ENCODE measurements at regions not wholly inside any gene's neighbourhood (a gene's known extent, or its start where the extent isn't known, plus 50 kb on each side); places are given as distances from the start of the nearest gene placed in this dataset.
"Not testable (repeated sequence)": the region's sequence is repeated elsewhere in the genome, so short reads cannot be mapped to it uniquely, and the experiment has no call there.

DNA sequence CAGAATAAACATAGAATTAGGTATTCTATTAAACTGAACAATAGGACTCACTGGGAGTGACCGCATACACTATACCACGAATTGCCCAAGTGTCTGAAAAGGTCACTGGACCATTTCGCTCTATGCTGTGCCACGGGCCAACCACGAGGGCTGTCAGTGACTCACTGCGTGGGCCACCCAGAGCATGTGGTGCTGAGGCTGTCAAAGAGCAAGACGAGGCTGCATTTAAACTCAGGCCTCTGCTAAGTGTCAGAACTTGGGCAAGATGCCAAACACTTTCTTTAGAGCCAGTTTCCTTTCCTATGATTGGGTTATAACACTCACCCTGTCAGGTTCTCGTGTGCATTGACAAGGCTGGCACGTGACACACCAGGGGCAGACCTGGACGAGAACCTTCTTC is 97.5 kb downstream of the SH3YL1 start:
- DNase-seq (ENCODE audit: low read depth), result peak; percentile 32

DNA sequence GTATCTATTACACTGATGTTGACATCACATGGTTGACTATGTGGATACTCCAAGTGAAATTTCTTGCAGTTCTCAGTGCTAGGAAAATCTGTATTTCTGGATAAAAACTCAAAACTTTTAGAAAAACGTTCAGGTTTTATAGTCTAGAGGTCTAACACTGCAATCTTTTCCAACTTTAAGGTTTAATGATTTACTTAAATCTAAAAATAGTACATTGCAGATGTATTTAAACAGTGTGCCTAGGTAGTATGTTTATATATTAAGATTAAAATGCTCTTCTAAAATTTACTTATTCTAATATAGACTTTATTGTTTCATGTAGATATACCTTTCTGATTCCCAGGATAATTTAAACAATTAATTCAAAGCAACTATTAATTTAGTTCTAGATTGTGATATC is 98.3 kb downstream of the SH3YL1 start:
- DNase-seq (ENCODE audit: low read depth), result no peak

DNA sequence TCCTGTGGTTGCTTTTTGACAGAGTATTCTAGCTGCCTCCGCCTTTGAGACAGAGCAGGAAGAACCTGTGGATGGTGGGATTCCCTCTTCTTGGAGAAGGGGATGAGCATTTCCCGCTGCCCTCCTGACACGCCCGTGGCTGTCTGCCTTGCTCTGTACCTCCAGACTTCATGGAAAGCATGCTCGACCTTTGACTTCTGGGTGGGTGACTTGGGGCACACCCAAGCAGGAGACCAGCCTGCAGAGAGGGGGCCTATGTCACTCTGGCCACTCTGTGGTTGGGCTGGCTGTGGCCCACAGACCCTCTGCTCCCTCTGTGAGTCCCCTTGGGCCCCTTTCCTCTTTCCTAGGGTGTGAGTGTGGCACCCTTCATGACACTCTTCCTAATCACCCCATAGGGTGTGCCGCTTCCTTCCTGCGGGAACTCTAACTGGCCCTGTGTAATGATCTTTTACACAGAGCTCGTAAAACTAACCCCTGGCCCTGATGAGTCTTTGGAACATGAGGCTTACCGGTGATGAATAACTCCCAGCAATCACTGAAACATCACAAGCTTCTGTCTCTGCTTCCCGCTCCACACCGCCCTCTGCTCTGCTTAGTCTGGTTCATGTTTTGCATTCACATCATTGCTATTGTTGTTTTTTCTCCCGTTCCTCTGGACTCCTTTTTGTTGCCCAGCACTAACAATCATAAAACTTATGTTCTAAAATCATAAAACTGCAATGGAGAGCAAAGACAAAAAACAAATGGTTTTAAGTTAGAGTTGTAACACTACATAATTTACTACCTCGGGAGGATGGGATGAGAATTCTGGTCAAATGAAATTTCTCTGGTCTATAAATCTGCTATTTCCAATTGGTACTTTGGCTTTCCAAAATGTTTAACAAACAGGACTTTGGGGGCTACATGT is 101.1 kb downstream of the SH3YL1 start:
- no peak for DNase-seq (ENCODE audit: low read depth)

DNA sequence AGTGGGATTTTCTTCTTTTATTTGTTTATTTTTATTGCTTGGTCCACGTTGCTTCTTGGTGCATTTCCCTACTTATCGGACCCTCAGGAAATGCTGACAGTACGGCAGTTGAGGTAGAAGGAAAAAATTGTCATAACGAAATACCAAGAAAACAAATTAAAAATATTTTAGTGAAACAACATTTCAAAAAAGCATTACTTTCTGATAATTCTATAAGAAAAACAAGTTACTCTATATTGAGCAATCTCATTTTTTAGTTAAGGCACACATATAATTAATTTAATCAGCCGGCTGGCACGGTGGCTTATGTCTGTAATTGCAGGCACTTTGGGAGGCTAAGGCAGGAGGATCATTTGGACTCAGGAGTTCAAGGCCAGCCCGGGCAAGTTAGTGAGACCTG is 102.1 kb downstream of the SH3YL1 start:
- no peak for DNase-seq (ENCODE audit: low read depth)

DNA sequence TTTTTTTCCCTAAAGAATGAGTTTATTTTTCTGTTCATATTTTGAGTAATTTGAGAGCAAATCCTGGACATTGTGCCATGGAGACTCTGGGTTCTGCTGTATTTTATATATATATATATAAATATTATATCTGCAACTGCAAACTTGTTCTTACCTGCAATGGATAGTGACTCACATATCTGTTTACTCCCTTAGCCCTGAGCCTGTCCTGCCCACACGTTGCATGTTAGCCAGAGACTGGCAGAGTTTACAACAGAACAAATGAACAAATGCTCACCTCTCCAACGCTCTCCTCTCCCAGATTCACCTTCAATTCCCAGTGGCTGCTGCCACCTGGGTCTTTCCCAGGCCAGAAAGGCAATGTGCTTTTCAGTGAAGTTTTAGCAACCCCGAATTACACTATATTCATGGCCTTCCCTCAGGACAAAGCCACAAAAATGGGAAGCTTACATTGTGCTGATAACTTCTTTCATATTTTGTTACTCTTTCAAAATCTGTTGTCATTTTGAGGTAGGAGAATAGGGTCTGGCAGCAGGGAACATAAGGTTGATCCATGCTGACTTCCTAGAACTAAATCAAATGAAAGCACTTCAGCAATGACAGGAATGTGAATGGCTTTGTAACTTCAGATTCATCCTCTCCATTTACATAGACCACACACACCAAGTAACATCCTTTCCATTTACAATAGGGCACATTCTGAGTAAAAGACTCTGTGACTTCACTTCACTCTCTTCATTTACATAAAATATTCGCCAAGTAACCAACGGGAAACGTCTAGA is 105.4 kb upstream of the FAM110C start:
- peak; percentile 8 for DNase-seq (ENCODE audit: low read depth)

DNA sequence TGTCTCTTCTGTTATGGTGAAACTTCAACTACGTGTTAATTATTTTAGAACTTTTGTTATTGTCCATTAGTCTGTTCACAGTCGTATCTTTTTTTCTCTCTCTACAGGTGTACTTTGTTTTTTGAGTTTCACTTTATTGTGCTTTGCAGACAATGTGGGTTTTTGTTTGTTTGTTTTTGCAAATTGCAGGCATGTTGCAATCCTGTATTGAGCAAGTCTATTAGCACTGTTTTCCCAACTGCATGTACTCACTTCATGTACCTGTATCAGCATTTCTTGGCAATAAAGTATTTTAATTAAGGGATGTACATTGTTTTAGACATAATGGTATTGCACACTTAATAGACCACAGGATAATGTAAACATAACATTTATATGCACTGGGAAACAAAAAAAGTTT is 99.1 kb upstream of the FAM110C start:
- DNase-seq (ENCODE audit: low read depth), result peak; percentile 35

DNA sequence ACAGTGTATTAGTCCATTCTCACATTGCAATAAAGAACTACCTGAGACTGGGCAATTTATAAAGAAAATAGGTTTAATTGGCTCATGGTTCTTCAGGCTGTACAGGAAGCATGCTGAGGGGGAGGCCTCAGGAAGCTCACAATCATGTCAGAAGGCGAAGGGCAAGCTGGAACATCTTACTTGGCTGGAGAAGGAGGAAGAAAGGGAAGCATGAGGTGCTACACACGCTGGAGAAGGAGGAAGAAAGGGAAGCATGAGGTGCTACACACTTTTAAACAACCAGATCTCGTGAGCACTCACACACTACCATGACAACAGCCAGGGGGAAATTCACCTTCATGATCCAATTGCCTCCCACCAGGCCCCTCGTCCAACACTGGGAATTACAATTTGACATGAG is 95.3 kb upstream of the FAM110C start:
- DNase-seq (ENCODE audit: low read depth), result no peak

DNA sequence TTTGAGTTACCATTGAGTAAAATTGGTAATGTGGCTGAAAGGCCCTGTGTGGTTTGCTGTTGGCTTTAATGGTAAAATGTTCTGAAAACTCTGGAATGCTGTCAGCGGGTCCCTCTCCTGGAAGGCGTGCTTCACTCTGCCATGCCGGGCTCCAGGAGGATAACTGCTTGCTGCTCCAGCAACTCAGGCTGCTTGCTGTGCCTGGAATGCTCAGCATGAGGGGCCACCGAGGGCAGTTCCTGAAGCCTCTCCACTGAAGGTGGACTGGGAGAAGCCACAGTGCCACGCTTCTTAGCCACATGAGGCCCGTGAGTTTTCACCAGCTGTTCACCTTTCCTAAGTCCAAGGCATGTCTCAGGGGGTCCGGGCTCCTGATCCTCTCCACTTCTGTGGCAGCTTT is 90.4 kb upstream of the FAM110C start:
- no peak for DNase-seq (ENCODE audit: low read depth)

DNA sequence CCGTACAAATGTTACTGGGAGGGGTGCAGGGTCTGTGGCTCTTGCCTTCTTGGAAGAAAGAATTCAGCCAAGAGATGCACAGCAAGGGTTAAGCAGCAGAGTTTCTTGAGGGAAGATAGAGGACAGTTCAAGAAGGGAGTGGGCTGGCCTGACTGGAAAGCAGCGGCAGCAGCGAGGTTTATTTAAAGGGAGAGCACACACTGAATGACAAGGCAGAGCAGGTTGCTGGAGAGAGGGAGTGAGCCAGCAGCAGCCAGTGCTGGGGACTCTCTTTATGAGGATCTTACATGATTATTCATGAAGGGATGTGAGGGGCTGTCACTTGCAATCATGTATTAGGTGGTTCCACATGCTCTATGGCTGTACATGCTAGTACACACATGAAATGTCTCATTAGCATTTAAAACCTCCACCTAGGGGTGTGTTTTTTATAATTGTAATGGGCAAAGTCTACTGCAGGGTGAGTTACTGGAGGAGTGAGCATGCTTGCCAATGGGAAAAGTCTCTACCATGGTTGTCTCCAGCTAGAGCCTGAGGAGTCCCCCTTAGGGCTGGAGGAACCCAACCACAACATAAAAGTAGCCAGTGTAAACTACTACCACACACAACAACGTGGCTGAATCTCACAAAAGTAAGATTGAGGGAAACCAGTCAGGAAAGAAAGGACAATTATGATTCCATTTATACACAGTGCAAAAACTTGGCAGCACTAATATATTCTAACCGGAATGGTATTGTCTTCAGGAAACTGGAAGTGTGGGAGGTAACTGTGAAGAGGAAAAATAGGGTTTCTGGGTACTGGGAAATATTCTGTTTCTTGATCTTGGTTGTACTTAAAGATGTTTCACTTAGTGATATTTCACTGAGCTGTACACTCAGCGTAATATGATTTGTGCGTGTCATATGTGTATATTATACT is 87.6 kb upstream of the FAM110C start:
- DNase-seq (ENCODE audit: low read depth), result no peak

DNA sequence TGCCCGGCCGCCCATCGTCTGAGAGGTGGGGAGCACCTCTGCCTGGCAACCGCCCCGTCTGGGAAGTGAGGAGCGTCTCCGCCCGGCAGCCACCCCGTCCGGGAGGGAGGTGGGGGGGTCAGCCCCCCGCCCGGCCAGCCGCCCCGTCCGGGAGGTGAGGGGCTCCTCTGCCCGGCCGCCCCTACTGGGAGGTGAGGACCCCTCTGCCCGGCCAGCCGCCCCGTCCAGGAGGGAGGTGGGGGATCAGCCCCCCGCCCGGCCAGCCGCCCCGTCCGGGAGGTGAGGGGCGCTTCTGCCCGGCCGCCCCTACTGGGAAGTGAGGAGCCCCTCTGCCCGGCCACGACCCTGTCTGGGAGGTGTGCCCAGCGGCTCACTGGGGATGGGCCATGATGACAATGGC is 80.5 kb upstream of the FAM110C start:
- DNase-seq (ENCODE audit: low read depth), result not testable (repeated sequence)

DNA sequence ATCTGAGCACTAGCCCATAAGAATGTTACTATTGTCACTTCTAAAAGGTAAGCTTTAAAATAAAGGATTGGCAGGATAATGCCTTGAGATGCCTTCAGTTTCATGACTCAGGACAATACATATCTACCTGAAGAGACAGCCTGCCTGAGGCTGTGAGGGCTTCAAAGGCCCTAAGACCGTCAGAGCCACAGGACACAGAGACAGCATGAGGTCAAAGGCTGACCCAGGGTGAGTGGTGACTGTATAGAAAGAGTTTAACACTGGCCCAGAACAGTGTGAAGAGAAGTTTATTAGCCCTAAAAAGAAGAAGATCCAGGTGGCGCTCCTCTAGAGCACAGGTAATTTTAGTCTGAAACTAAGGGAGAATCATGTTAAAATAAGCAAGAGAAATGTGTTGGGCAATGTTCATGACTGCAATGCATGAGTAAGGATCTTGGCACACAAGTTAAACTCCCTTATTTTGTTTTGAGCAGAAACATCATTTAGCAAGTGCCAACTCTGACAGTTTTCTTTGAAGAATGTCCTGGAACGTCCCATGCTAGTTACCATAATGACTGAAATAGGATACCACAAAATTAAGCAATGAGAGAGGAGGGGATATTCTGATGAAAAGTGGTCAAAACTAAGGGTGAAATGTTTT is 78.1 kb upstream of the FAM110C start:
- DNase-seq (ENCODE audit: low read depth), result peak; percentile 67

DNA sequence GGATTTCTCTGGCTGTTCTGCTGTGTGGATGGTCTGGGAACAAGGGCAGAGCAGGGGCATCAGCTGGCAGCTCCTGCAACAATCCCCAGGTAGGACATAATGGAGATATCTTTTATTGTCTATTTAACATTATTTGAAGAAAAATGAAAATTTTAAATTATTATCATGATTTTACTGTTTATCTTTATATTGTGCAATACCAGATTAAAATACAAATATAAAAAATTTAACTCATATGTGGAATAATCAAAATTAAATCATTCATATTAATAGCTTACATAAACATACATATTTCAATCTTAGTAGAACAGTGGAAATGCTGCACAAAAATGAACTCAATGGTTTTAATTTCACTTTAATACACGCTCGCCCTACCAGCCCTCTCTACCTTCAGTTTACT is 70.6 kb upstream of the FAM110C start:
- DNase-seq (ENCODE audit: low read depth), result no peak

DNA sequence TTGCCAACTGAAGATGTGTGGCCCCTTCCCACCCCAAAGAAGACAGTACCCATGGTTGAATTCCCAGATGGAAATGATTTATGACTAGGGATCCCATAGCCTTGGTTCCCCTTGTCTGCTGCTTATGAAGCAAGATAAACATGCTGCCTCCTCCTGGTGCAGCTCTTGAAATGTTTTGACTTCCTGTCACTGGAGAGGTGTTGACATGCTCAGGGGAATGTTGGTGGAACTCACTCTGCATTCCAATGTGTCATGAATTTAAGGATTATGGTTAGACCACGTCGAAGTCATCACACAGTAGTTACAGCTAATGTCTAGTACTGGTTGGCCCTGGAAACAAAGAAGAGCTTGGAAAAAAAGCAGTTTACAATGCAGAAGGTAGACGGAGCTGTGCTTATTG is 69.0 kb upstream of the FAM110C start:
- DNase-seq (ENCODE audit: low read depth), result peak; percentile 85

DNA sequence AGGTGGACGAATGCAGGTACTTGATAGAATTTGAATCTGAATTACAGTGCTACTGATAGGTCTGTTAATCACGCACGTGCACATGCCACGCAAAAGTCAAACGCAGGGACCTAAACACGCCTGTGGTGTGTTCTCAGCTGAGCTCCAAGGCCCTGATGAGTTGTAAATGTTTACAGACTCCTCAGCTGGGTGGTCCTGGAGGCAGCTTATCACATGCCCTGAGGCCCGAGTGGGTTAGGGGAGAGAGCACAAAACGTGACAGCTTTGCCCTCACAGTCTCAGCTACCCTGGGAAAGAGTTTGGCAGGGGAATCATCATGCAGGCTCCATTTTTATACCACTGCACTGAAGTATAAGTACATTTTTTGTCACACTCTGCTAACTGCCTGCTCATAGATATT is 68.3 kb upstream of the FAM110C start:
- DNase-seq (ENCODE audit: low read depth), result no peak

DNA sequence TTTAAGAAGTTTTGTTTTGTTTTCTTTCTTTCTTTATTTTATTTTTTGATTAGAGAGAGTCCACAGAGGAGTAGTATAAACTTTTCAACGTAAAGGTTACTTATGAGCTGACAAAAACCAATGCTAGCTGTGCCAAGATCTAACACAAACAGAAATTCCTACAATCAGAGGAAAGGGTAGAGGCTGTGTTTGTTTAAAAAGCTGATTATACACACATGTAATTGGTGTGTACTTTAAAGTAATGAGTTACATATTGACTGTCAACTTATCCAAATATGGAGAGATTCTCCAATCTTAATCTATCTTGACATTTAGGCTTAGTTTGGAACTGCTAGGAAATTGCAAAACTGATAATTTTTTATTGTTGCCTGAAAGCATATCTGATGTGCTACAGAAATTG is 63.7 kb upstream of the FAM110C start:
- DNase-seq (ENCODE audit: low read depth), result no peak

DNA sequence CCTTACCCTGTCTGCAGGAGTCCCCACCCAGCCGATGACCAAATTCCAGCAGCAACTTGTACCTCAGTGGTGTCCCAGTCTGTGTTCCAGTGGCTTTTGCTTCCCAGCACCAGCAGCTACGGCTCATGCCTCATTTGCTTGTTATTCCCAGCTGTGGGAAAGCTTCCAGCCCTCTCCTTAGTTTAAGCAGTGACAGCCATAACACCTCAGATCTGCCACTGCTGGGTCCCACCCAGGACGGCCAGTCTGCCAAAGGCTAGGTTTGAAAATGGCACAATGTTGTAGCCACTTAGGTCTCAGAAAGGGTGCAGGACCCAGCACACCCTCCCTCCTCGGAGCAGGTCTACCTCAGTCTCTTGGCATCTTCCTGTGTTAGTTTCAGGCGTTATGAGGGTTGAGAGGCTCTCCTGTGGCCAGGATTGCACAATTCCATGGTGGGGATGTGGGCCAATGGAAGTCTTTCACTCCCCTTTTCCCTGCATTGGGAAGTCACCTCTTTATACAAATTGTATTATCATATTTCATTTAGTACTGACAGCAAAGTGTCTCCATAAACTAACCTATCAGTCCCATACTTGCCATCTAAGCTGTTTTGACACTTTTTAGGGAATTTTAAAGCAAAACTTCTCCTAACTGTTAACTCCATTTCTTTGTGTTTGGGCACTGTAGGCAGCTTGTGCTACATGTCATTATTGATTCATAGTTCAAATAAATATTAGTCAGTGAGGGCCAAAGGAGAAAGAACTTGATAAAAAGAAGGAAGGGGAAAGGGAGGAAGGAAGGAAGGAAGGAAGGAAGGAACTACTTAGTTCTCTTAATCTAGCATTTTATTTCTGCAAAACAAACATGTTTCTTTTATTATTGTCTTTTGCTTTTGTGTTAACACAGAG is 62.9 kb upstream of the FAM110C start:
- DNase-seq (ENCODE audit: low read depth), result no peak

DNA sequence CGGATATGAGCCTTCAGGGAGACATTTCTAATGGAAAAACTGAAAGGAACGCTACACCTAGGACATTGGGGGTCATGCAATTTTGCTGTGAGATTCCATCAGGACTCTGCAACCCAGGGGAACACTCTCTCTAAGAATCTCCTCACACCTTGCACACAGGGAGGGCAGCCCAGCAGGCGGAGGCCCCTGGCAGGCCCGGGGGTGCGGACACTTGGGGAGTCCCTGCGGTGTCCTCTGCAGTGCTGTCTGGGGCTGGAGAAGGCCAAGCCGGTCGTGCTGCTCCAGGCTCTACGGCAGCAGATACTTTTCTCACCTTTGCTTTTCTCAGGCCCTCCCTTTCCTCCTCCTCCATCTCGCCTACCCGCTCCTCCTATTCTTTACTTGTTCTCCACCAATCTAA is 54.7 kb upstream of the FAM110C start:
- no peak for DNase-seq (ENCODE audit: low read depth)
